ENCODE measurements at regions not wholly inside any gene's neighbourhood (a gene's known extent, or its start where the extent isn't known, plus 50 kb on each side); places are given as distances from the start of the nearest gene placed in this dataset.

DNA sequence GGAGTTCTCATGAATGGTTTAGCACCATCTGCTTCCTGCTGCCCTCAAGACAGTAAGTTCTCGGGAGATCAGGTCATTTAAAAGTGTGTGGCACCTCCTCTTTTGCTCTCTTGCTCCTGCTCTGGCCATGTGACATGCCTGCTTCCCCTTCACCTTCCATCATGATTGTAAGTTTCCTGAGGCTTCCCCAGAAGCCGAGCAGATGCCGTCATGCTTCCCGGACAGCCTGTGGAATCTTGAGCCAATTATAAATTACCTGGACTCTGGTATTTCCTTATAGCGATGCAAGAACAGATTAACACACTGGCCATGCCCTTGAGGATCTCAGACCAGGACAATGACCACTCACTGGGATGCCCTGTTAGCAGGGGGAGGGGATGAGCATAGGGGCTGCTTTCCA is 212.3 kb downstream of the MATN1 start:
- H3K27ac ChIP-seq, result no peak overlapping the region
- POLR2A ChIA-PET (ENCODE audit: low non-redundant PET), result no interaction called here
- no peak for TF ChIP-seq CTCF (conservative IDR thresholded peaks at IDR 0.05; ENCODE audit: low read depth)
- CTCF ChIA-PET, result no interaction called here
- DNase-seq (ENCODE audit: low spot score), result no peak

DNA sequence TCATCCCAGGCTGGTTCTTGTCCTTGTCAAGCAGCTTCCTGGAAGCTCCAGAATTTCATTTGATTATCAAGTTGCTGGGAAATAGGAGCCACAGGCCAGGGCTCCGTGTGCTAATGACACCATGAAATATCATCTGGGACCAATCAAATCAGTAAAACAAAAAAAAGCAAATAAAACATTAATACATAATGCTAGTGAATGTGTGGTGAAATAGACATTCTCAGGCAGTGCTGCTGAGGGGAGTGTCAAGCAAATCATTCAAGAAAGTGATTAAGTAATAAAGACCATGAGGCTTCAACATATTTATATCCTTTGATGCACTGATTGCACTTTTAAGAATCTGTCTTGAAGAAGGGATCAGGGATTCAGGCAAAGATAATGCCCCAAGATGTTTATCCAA is 213.7 kb downstream of the MATN1 start:
- TF ChIP-seq CTCF (conservative IDR thresholded peaks at IDR 0.05; ENCODE audit: low read depth), result no peak
- no peak overlapping the region for H3K27ac ChIP-seq
- ChIA-PET POLR2A (ENCODE audit: low non-redundant PET) (no interaction called here), CTCF (no interaction called here)
- DNase-seq (ENCODE audit: low spot score), result no peak

- H3K27ac ChIP-seq, result no peak overlapping the region
- CTCF ChIA-PET, result interaction anchor here (0.5 kb wide), 1 partner anchor 355 kb away, joined by 3 read pairs; no protein-coding TSS in a partner anchor
- DNase-seq (ENCODE audit: low spot score), result no peak
- POLR2A ChIA-PET (ENCODE audit: low non-redundant PET), result no interaction called here
- TF ChIP-seq CTCF (conservative IDR thresholded peaks at IDR 0.05; ENCODE audit: low read depth), result no peak
These were observed 214.8 kb downstream of the MATN1 start for GRCh38 chr1:30508611-30509010.

GRCh38 chr1:30508175-30508448 is 215.3 kb downstream of the MATN1 start:
- no peak for DNase-seq (ENCODE audit: low spot score)
- H3K27ac ChIP-seq, result no peak overlapping the region
- ChIA-PET CTCF (no interaction called here), POLR2A (ENCODE audit: low non-redundant PET) (no interaction called here)
- no peak for TF ChIP-seq CTCF (conservative IDR thresholded peaks at IDR 0.05; ENCODE audit: low read depth)

DNA sequence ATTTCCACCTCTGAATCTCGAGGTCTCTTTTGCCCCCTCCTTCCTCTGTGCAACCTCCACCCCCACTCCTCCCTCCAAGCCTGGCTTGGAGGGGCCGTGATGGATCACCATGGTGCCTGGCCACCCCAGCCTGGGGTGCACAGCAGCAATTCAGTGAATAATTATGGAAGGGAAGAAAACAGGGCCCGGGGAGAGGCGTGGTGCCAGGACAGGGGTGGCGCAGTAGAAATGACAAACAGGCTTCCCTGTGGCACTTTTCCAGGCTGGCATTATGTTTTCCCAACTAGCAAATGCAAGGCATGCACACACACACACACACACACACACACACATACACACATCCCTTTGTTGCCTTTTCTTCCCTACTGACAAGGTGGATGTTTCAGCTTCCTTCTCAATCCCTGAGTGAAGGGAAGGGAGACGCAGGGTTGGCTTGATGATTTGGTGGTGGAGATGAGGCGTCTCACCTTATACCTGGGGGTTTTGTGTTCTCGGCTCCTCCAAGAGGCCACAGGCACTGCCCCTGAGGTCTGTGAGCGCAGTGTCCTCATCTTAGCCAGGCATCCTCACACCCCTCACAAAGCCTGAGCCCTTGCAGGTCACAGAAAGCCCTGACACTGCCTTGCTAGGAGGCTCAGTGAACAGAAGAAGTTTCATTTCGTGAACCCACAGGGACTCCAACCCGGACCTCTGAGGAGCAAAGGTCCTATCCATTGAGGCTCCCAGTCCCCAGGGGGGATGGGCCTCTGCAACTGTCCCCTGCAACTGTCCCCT is 215.8 kb downstream of the MATN1 start:
- no peak for DNase-seq (ENCODE audit: low spot score)
- ChIA-PET POLR2A (ENCODE audit: low non-redundant PET) (no interaction called here), CTCF (no interaction called here)
- TF ChIP-seq CTCF (conservative IDR thresholded peaks at IDR 0.05; ENCODE audit: low read depth), result no peak
- H3K27ac ChIP-seq, result no peak overlapping the region

- no peak overlapping the region for H3K27ac ChIP-seq
- no peak for DNase-seq (ENCODE audit: low spot score)
- TF ChIP-seq CTCF (conservative IDR thresholded peaks at IDR 0.05; ENCODE audit: low read depth), result no peak
- POLR2A ChIA-PET (ENCODE audit: low non-redundant PET), result no interaction called here
- CTCF ChIA-PET, result no interaction called here
These were observed 216.4 kb downstream of the MATN1 start for GRCh38 chr1:30507016-30507312.

Data from RWPE1 (cell line).